Osteoblast (primary cell): ENCODE measurements at regions not wholly inside any gene's neighbourhood (a gene's known extent, or its start where the extent isn't known, plus 50 kb on each side); places are given as distances from the start of the nearest gene placed in this dataset.

ENCODE experiments used
- DNase-seq: peaks from one replicate; pipeline ENCODE4 v3.0.0; 2011; ENCODE audit warnings: low spot score, mixed read lengths; ENCODE audit not compliant: insufficient read length; ENCODE audit errors: missing footprints
- H2AFZ ChIP-seq: 2 replicates; pipeline ENCODE4 v1.6.0; 2011; ENCODE audit warnings: mild to moderate bottlenecking, low read length
- H3K27ac ChIP-seq: 2 replicates; pipeline ENCODE4 v1.5.1; 2011; ENCODE audit warnings: mild to moderate bottlenecking, low read depth, low read length, moderate library complexity
- H3K27me3 ChIP-seq: 2 replicates; pipeline ENCODE4 v1.6.0; 2012; ENCODE audit warnings: mild to moderate bottlenecking, control low read depth, inconsistent platforms, low read length, moderate library complexity; ENCODE audit not compliant: insufficient read depth
- H3K36me3 ChIP-seq: 2 replicates; pipeline ENCODE4 v1.5.1; 2011; ENCODE audit warnings: mild to moderate bottlenecking, low read length, control low read depth, moderate library complexity; ENCODE audit not compliant: insufficient read depth
- H3K4me1 ChIP-seq: 2 replicates; pipeline ENCODE4 v1.5.1; 2011; ENCODE audit warnings: mild to moderate bottlenecking, low read length, control low read depth, moderate library complexity; ENCODE audit not compliant: insufficient read depth
- H3K4me2 ChIP-seq: 2 replicates; pipeline ENCODE4 v1.6.0; 2011; ENCODE audit warnings: mild to moderate bottlenecking, low read length; ENCODE audit not compliant: insufficient read depth
- H3K4me3 ChIP-seq: fragments of 200-600 bp; sonication (generic); 3 replicates; pipeline ENCODE4 v1.5.1; 2012; ENCODE audit warnings: mild to moderate bottlenecking, low read length, inconsistent platforms; ENCODE audit not compliant: insufficient read depth
- H3K79me2 ChIP-seq: 2 replicates; pipeline ENCODE4 v1.6.0; 2012; ENCODE audit warnings: mild to moderate bottlenecking, low read length, control low read depth, inconsistent platforms; ENCODE audit not compliant: insufficient read depth
- H3K9me3 ChIP-seq: 2 replicates; pipeline ENCODE4 v1.5.1; 2011; ENCODE audit warnings: low read depth, low read length, control low read depth
- H4K20me1 ChIP-seq: 2 replicates; pipeline ENCODE4 v1.6.0; 2012; ENCODE audit warnings: mild to moderate bottlenecking, low read length, control low read depth; ENCODE audit not compliant: insufficient read depth
- TF ChIP-seq, protein P1 (sequence below): IDR thresholded peaks from 2 replicates; pipeline ENCODE4 v1.5.1; 2011; ENCODE audit warnings: mild to moderate bottlenecking, low read depth, low read length, moderate library complexity; ENCODE audit errors: extremely low read depth

DNA sequence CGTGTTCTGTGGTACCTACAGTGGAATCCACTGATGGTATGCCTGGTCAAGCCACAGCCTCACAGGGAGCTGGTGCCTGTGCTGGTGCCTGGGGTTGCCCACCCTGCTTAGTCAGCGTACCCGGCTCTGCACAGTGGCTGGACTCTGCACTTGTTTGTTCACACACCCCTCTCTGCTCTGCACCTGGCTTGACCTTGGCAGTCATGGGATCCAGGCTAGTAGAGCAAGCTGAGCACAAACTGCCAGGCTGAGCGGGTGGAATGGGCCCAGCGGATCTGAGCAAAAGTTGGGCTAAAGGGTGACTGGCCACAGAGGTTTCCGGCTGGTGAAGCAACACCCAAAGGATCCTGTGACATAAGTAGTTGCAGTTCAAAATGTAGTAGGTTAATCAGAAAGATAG lies 163.5 kb downstream of the CDH19 start:
- H3K4me2 ChIP-seq = no peak overlapping the region
- H3K27me3 ChIP-seq = no peaks in the 10 kb centered on the region
- no peaks in the 10 kb centered on the region for H3K79me2 ChIP-seq
- H2AFZ ChIP-seq = no peak overlapping the region
- H4K20me1 ChIP-seq = no peaks in the 10 kb centered on the region
- no peaks in the 10 kb centered on the region for H3K36me3 ChIP-seq
- TF ChIP-seq, protein P1, sequence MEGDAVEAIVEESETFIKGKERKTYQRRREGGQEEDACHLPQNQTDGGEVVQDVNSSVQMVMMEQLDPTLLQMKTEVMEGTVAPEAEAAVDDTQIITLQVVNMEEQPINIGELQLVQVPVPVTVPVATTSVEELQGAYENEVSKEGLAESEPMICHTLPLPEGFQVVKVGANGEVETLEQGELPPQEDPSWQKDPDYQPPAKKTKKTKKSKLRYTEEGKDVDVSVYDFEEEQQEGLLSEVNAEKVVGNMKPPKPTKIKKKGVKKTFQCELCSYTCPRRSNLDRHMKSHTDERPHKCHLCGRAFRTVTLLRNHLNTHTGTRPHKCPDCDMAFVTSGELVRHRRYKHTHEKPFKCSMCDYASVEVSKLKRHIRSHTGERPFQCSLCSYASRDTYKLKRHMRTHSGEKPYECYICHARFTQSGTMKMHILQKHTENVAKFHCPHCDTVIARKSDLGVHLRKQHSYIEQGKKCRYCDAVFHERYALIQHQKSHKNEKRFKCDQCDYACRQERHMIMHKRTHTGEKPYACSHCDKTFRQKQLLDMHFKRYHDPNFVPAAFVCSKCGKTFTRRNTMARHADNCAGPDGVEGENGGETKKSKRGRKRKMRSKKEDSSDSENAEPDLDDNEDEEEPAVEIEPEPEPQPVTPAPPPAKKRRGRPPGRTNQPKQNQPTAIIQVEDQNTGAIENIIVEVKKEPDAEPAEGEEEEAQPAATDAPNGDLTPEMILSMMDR = no peak
- H3K4me1 ChIP-seq = no peaks in the 10 kb centered on the region
- no peak overlapping the region for H3K27ac ChIP-seq
- H3K9me3 ChIP-seq = peaks cover 2% of the 10 kb centered on the region
- H3K4me3 ChIP-seq = no peak overlapping the region
- no peak for DNase-seq

DNA sequence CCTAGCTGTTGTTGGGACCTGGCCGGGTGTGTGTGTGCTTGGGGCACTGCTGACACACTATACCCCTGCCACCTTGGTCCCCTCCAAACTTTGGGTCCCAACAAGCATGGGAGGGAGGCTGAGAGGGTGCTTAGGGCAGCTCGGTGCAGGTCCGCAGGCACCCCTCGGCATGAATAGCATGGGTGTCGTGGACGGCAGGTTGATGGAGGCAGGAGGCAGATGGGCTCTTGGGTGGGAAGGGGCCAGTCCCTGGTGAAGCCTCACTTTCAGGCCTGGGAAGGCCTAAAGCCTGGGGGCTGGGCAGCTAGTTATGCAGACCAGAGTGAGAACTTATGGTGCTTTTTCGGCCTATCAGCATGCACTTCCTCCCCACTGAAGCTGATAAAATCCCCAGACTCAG lies 164.2 kb downstream of the CDH19 start:
- no peak overlapping the region for H3K4me2 ChIP-seq
- H3K27ac ChIP-seq = no peak overlapping the region
- peak; percentile 43 for DNase-seq
- no peak overlapping the region for H3K4me3 ChIP-seq
- H4K20me1 ChIP-seq = no peaks in the 10 kb centered on the region
- TF ChIP-seq, protein P1 = no peak
- no peaks in the 10 kb centered on the region for H3K36me3 ChIP-seq
- no peaks in the 10 kb centered on the region for H3K27me3 ChIP-seq
- no peak overlapping the region for H2AFZ ChIP-seq
- H3K9me3 ChIP-seq = peaks cover 2% of the 10 kb centered on the region
- no peaks in the 10 kb centered on the region for H3K4me1 ChIP-seq
- H3K79me2 ChIP-seq = no peaks in the 10 kb centered on the region

DNA sequence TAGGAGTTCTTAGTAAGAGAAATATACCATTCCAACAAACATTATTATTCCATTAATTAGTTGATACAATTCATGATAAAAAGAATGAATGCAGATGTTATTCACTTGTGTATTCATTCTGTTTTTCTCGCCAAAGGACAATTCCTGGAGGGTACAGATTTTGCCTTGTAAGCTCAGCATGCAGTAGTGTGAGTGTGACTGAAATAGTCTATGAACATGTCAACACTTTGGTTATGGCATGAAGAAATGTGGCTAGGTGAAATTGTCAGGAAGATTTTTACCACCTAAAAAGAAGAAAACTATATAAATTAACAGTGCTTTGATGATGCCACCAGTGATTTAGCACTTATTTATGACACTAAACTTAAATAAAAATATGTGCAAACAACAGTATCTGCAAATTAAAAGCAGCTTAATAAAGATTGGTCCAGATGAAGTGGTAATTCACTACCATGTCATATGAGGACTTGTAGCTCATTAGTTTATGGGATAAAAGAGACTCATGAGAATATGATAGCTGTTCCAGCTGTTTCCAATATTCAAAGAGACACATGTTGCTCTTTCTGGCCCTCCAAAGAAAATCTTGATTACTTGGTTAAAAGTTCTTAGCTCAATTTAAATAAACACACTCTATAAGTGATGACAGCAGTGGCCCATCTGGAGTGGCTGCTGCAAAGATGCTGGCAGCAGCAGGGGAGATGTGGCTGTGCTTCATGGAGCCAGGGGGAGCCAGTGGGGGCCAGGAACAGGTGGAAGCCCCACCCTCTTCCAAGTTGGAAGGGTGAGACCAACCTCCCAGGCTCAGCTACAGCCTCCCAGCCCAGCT lies 165.0 kb downstream of the CDH19 start:
- Histone ChIP-seq H3K27ac (no peak overlapping the region), H3K9me3 (peaks cover 4% of the 10 kb centered on the region), H3K36me3 (no peaks in the 10 kb centered on the region), H3K4me2 (no peak overlapping the region), H4K20me1 (no peaks in the 10 kb centered on the region), H3K79me2 (no peaks in the 10 kb centered on the region), H3K27me3 (no peaks in the 10 kb centered on the region), H3K4me3 (no peak overlapping the region), H3K4me1 (no peaks in the 10 kb centered on the region), H2AFZ (no peak overlapping the region)
- TF ChIP-seq, protein P1 = no peak
- DNase-seq = no peak

DNA sequence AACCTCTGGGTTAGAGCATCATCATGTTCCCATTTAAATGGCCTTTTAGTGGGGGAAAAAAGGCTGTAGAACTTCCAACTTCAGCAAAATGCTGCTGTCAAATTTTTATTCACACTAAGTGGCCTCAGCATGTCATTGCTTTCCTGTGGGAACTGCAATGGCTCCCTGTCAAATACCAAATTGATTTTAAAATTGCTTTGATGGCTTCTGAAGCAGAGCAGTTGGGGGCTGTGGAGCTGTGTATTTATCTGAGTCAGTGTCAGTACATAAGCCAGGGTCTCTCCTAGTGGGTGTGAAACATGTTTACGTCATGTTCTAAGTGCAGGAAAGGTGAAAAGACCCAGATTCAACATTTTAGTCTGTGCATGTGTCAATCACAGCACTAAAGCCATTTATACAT lies 171.3 kb downstream of the CDH19 start:
- Histone ChIP-seq H3K4me3 (no peak overlapping the region), H3K79me2 (no peaks in the 10 kb centered on the region), H4K20me1 (no peaks in the 10 kb centered on the region), H2AFZ (no peak overlapping the region), H3K9me3 (peaks cover 2% of the 10 kb centered on the region), H3K36me3 (no peaks in the 10 kb centered on the region), H3K27me3 (no peaks in the 10 kb centered on the region), H3K27ac (no peak overlapping the region), H3K4me1 (no peaks in the 10 kb centered on the region), H3K4me2 (no peak overlapping the region)
- TF ChIP-seq, protein P1 = no peak
- DNase-seq = no peak
